Stimulated activated CD8-positive, alpha-beta memory T cell treated with anti-CD3 and anti-CD28 coated beads, Interleukin-12 subunit alpha, Interleukin-12 subunit beta, amount 100 ng/mL, for 4 hours (primary cell): ENCODE measurements at regions not wholly inside any gene's neighbourhood (a gene's known extent, or its start where the extent isn't known, plus 50 kb on each side); places are given as distances from the start of the nearest gene placed in this dataset.

Experiments
- DNase-seq: peaks from one replicate; pipeline ENCODE4 v3.0.0-alpha.2; 2020; ENCODE audit warnings: low read depth

- no peak for DNase-seq
Measured at GRCh38 chr21:40901691-40902090, 54.7 kb upstream of the DSCAM start.

DNA sequence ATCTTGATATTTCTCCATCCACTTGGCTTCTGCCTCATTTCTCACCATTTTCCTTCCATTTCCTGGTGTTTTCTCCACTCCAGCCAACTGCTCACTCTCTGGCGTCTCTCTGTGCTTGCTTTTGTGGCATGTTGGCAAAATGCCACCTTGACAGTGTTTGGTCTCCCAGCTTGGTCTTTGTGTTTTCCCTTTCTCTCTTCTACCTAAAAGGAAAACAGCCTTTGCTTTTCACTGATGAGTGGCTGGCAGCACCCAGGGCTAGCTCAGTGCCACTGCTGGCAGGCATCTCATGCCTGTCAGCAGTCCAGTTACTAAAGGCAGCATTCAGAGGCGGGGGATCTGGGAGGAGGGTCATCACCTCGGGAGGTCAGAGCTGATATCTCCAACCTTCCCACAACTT lies 55.3 kb upstream of the DSCAM start:
- DNase-seq = no peak

- DNase-seq = no peak
Measured at GRCh38 chr21:40902993-40903392, 56.0 kb upstream of the DSCAM start.

DNA sequence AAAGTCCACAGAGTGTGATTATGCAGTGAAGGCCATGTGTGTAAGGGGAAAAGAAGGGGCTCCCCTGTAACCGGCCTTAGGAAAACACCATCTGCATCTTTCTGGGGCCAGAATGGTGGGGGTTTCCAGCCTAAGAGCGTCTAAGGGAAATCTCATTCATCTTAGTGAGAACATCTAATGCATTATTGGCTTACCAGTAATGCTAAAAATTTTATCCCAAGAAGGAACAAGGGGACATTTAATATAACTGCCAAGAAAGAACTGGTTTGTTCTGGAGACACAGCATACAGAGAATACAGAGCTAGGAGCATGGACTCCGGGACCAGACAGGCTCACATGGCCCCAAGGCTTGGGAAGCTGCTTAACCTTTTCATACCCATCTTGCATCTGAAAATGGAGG lies 58.3 kb upstream of the DSCAM start:
- DNase-seq = no peak

DNA sequence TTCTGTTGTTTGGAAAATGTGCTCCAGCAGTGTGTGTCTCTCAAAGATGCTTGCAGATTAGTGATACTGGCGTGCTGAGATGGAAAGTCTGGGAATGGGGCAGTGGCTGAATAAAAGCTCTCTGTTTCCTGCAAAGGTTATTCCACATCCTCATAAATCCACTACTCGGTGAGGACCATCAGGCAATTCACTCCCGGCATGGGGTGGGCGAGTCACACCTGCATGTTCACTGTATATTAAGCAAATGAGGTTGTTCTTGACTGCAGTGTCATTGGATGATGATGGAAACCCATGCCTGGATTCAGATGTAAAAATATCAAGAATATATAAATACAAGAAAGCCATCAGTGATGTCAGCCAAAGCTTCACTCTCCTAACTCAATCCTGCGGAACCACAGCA lies 65.4 kb upstream of the DSCAM start:
- no peak for DNase-seq

- no peak for DNase-seq
Measured at GRCh38 chr21:40915114-40915513, 68.2 kb upstream of the DSCAM start.

DNA sequence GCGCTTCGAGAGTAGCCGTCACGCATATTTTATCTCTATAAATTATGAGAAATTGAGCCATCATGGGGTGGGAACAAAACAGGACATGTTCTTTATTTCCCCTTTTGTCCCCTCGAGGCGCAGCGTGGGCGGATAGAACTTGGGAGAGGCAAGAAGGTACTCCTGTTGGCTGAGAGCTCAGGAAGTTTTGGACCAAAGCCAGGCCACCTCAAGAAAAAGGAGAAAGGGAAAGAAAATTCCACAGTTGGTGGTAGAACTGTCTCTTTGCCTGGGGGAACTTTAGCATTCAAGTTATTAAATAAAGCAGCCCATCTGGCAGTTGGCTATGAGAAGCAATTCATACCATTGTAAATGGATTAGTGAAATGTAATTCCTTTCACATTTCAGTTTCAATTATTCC lies 76.4 kb upstream of the DSCAM start:
- DNase-seq = no peak

DNA sequence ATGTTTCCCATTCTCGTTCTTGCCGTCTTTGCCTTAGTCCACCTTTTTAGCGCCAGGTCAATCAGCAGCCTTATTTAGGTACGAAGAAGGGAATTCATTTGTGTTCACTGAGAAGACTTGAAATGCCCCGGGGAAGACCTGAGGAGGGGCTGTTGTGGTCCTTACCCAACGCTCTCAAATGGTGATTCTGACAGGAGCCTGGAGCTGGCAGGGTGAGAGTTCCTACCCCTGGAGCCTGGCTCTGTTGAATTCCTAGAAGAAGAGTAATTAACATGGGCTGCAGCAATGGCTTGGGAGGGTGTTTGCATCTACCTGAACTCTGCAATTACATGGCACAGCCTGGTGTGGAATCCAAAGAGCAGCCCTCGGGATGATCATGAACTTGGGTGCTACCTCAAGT lies 76.9 kb upstream of the DSCAM start:
- DNase-seq = no peak

GRCh38 chr21:40924641-40925040 lies 77.7 kb upstream of the DSCAM start:
- no peak for DNase-seq

DNA sequence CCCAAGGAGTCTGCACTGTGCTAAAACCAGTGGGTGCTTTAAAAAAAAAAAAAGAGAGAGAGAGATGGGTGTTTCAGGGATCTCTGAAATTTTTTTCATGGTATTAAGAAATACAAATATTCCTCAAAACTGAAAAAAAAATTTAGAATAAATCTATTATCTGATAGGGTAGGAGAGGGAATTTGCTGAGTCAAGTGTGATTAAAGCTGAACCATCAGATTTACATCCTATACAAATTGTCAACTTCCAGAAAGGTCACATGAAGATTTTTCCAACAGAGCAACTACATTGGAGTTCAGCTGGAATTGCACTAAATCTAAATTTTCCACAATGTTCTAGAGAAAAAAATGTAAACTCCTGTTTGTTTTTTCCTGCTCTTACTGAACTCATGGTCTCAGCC lies 79.3 kb upstream of the DSCAM start:
- DNase-seq = no peak

DNA sequence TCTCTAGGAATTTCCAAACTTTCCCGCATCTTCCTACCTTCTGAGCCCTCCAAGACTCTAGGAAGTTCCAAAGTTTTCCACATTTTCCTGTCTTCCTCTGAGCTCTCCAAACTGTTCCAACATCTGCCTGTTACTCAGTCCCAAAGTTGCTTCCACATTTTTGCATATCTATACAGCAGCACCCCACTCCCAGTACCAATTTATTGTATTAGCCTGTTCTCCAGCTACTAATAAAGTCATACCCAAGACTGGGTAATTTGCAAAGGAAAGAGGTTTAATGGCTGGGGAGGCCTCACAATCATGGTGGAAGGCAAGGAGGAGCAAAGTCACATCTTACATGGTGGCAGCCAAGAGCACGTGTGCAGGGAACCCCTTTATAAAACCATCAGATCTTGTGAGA lies 82.9 kb upstream of the DSCAM start:
- DNase-seq = no peak

GRCh38 chr21:40931197-40931596 lies 84.2 kb upstream of the DSCAM start:
- no peak for DNase-seq

GRCh38 chr21:40936178-40936577 lies 89.2 kb upstream of the DSCAM start:
- no peak for DNase-seq

DNA sequence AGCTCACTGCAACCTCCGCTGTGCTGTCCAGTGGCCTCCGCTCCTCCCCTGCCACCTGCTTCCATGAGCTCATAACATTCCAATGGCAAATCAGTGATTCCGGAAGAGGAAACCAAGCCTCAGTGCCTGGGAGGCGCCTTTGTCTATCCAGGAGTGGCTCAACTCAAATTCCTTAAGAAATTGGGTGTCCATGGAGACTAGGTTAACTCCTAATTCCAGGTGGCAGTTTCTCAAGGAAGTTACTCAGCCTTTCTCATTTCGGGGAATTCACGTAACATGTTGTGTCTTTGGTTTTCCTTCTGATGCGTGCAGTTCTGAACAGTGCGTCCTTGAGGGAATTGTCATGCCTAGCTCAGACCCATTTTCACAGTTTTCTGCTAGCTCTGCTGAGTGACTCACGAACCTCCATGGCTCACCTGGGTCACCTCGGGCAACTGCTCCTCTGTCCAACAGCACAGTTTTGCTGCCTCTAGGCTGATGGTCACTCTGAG lies 89.9 kb upstream of the DSCAM start:
- no peak for DNase-seq

GRCh38 chr21:40938078-40938477 lies 91.1 kb upstream of the DSCAM start:
- DNase-seq = no peak

- DNase-seq = no peak
Measured at GRCh38 chr21:40938611-40939010, 91.7 kb upstream of the DSCAM start.

DNA sequence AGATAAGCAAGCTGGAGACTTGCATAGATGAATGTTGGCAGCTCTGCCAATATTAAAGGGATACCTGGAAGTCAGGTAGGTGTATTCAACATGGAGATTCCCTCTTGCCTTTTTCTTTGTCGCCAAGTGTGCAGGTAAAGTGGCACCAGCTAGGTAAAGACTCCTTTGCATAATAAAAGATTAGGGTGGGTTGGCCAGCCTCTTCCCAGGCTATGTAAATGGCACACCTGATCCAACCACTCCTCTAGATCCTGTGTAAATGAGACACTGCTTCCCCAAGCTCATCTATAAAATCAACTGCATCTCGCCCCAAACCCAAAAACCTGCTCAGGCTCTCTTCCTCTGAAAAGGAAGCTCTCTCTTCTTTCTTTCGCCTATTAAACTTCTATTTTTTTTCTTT lies 100.8 kb upstream of the DSCAM start:
- DNase-seq = no peak

- no peak for DNase-seq
Measured at GRCh38 chr21:40950970-40951369, 104.0 kb upstream of the DSCAM start.

DNA sequence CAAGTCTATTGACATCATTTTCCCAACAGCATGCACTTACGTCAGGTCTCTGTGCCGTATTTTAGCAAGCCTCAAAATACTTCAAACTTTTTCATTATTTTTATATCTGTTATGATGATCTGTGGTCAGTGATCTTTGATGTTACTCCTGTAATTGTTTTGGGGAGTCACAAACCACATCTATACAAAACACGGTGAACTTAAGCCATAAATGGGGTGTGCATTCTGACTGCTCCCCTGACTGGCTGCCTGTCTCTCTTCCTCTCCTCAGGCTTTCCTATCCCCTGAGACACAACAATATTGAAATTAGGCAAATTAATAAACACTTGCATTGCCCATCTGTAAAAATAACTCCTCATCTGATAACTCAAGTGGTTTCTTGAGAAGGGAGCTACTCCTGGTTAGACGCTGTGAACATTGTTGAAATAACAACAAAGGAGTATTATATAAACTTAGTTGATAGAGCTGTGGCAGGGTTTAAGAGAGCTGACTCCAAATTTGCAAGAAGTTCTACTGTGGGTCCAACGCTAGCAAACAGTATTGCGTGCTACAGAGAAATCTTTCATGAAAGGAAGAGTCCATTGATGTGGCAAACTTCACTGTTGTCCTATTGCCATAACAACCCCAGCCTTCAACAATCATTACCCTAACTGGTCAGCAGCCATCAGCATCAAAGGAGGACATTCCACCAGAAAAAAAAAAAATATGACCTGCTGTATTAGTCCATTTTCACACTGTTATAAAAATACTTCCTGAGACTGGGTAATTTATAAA lies 105.8 kb upstream of the DSCAM start:
- DNase-seq = no peak

- DNase-seq = no peak
Measured at GRCh38 chr21:40964691-40965090, 117.7 kb upstream of the DSCAM start.

- no peak for DNase-seq
Measured at GRCh38 chr21:40967771-40968170, 120.8 kb upstream of the DSCAM start.

DNA sequence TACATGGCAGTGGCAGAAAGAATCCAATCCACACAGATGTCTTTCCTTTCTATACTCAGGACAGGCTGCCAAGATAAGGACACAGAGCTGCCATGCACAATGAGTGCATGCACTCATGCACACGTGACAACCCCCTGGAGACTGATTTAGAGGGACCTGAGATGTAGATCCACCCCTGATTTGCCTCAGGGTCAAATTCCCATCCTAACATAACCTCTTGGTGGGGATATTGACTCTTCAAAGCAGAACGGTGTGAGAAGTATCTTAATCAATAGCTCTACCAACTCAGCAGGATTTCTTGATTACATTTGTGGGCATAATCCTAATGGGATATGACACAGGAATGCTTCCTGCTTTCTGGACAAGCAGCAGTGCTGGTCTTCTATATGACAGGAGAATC lies 125.2 kb upstream of the DSCAM start:
- no peak for DNase-seq

- no peak for DNase-seq
Measured at GRCh38 chr21:40976198-40977109, 129.5 kb upstream of the DSCAM start.
